HG02885 (cell line): ENCODE measurements at regions not wholly inside any gene's neighbourhood (a gene's known extent, or its start where the extent isn't known, plus 50 kb on each side); places are given as distances from the start of the nearest gene placed in this dataset.

Experiments used
- ATAC-seq: cut with Tn5 transposase; IDR thresholded peaks from one replicate; pipeline ENCODE4 v1.9.1; 2021; ENCODE audit warnings: mild to moderate bottlenecking; ENCODE audit not compliant: unreplicated experiment, poor library complexity

DNA sequence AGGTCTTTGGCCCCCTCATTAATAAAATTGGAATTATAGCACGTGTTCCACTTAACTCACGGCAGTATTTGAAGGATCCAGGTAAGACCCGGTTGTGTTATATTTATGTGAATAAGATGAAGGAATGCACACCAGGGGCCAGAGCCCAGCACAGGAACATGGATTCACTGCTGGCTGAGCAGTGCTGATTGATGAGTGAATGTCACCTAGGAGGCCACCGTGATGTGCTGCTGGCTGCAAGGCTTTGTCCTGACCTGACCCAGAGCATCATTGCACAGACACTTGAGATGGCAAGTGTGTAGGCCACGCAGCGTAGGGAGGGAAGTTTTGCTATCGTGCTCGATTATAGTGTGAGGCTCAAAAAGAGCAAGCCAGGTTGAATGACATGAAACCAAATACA is 350.7 kb upstream of the MGMT start:
- ATAC-seq, result no peak

DNA sequence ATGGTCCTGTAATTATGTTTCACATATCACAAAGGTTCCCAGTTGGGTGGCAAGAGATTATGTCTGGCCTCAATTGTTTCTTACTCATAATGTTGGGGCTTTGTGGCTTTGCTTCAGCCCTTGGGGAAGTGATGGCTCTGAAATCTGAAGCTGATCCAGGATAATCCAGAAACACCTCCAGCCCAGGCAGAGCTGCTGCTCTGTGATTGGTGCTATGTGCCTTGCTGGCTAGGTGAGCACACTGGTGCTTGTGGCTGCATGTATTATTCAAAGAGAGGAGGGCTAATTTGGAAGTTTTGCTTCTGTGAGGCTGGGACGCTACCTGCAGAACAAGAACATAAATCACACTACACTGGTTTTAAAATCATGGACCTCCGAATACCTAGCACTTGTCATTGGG is 346.6 kb upstream of the MGMT start:
- no peak for ATAC-seq

GRCh38 chr10:129122846-129123245 is 344.2 kb upstream of the MGMT start:
- ATAC-seq, result no peak

DNA sequence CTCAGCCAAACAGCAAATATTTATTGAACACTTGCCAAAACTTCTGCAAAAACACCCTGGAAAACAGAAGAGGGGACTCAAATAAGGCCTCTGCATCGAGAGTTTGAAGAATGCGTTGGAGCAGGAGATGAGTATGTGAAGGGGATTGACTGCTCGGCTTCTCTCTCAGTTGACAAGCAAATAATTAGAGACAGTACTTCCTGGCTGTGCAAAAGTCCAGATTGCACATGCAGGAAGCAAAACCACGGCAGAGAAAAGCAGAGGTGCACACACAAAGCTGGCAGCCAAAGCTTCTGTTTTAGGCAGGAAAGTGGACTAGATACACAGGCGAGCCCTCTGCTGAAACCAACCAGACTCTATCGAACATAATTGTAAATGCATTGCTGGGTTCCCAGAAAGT is 343.6 kb upstream of the MGMT start:
- no peak for ATAC-seq

DNA sequence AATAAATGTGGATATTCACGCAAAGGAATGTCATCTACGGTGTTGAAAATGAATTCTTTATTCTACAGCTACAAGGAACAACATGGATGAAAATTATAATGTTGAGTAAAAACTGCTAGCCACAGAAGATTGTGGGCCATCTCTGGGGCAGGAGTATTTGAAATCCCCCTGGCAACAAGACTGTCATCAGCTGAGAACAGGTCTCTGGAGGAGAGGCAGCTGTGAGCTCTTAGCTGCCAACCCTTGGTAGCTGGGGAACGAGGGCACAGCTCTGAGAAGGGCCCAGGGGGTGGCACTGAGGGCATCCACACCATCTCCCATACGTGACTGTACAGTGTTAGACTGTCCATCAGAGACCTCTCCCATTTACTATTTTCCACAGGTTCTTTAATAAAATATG is 340.1 kb upstream of the MGMT start:
- ATAC-seq, result no peak

DNA sequence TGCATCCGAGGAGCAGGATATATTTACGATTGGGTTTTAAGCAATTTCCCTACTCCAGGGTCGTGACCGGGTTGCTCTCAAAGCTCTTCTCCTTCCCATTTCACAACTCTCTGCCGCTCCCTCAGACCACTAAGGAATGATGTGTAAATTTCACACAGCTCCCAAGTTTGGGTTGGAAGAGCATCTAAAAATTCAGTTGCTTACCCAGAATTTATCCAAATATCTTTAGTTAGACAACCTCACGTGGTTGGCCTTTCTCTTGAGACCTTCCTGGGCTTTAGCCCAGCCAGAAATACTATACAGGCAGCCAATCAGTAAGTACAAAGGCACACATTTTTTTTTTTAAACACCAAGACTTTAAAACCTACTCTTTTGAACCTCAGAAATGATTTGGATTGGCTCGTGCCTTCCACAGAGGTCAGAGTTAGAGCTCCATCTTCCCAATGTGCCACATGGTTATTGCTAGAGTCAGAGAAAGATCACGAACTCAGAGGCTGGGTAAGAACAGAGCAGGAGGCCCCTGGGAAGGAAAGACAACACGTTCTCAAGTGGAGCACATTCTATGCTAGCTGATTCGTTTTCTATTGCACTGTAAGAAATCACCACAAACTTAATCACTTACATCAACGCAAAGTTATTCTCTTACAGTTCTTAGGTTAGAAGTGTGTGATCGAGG is 335.4 kb upstream of the MGMT start:
- no peak for ATAC-seq

DNA sequence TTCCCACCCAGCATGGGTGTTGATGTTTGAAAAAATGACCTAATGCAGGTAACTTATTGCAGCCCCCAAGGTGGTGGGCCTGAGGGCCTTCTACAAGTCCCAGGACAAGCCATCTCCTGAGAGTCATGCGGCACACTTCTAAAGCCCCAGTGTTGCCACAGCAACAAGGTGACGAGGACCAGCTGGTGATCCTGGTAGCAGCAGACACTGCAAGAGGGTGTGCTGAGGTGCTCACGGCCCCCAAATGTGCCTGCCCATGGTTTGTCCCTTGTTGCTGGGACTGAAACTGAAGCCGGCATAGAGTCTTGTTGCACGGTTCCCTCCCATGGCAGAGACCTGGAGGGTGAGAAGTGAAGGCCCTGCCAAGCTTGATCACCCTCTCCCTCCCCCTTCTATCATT is 333.2 kb upstream of the MGMT start:
- no peak for ATAC-seq

DNA sequence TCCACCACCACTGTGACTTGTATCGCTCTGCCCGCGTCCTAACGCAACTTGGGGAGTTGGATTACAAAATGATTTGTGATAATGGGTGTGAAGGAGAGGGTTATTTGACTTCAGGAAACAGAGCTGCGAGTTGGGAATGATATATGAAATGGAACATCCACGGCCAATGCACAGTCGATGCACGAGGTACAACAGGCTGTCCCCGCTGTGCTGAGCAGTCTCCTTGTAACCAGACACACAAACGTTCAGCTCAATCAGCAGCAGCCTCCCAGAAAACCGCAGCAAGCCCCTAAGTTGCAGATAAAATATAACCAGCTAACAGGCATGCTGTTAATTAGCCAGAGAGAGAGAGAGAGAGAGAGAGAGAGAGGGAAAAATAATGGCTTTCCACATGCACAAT is 332.7 kb upstream of the MGMT start:
- no peak for ATAC-seq

- ATAC-seq, result no peak
Observed at GRCh38 chr10:129135624-129136023, 331.4 kb upstream of the MGMT start.

GRCh38 chr10:129136074-129136473 is 331.0 kb upstream of the MGMT start:
- no peak for ATAC-seq

DNA sequence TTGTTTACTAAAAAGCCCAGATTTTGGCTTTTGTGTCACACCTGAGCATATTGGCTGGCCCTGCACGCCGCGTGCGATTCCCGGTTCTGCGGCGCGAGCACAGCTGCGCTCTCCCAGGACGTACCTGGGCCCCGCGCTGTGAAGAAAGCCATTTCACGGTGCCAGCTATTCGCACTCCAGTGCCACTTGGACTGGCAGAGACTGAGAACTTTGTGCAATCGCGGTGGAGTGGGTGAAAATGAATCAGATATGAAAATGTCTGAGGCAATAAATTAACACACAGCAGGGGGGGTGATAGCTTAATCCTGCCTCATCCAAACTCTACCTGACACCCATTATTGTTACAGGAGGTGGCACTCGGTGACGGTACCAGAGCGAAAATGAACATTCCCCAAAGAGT is 330.1 kb upstream of the MGMT start:
- no peak for ATAC-seq

DNA sequence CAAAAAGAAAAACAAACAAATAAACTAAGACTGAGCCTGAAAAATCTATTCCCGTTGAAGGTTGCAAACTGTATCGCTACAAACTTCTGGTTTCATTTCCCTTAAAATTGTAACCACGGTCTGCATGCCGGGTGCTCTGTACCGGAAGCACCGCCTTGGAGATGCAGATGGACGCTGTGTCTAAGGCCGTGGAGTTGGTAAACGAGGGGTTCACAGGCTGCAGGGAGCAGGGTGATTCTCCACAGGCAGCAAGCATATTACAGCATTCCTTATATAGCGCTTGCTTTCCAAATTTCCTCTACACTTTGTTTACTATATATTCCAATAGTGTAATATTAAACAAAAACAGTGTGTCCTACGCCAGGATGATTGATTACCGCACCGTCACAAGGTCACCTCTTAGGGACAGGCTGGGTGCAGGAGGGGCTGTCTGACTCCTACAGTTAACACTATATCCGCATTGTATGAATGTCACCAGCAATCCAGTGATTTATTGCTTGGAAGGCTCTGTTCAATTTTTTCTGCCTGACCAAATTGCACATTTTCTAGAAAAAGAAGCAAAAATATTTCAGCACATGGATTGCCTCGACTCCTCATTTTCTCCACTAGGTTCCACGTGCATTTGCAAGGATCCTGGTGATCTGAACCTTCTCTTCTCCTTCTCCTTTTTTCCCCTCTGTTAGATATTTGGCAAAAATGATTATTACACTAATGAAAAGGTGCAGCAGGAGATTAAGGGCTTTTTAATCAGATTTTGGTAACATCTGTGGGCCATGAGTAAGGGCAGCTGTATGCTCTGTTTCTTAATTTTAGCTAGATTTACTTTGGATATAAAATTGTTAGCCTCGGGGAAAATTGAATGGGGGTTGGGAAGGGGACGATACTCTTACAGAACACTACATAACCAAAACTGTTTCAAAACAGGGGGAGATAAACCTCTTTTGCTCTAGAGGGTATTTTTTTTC is 325.8 kb upstream of the MGMT start:
- no peak for ATAC-seq

GRCh38 chr10:129151281-129151680 is 315.8 kb upstream of the MGMT start:
- no peak for ATAC-seq

- ATAC-seq, result no peak
Observed at GRCh38 chr10:129156406-129156805, 310.6 kb upstream of the MGMT start.

DNA sequence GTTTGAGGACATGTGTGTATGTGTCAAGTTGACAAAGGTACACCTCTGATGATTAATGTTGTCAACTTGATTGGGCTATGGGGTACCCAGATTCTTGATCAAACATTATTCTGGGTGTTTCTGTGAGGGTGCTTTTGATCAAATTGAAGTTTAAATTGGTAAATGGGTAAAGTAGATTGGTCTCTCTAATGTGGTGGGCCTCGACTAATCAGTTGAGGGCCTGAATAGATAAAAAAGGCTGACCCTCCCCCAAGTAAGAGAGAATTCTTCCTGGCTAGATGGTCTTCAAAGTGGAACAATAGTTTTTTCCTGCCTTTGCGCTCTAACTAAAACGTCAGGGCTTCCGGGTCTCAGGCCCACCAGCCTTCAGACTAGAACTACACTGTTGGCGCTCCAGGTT is 309.9 kb upstream of the MGMT start:
- no peak for ATAC-seq

GRCh38 chr10:129161150-129161549 is 305.9 kb upstream of the MGMT start:
- no peak for ATAC-seq

DNA sequence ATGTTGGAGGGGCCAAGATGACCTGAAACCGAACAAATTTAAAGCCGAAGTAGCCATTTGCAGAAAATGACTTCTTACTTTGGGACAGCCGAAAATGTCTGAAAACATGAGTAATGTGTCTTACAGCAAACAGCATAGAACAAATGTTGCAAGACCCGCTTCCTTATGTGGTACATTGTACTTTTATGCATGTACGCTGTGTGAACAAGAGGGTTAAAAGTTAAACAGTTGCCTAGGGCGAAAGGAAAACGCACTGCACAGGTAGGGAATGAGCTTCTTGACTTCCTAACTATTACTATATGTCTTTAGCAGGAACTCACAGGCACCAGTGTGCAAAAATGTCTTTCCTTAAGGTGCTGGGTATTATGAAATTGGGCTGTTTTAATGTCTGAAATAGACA is 303.5 kb upstream of the MGMT start:
- ATAC-seq, result no peak

- no peak for ATAC-seq
Observed at GRCh38 chr10:129165076-129165720, 301.8 kb upstream of the MGMT start.

- ATAC-seq, result no peak
Observed at GRCh38 chr10:129165770-129166169, 301.3 kb upstream of the MGMT start.

GRCh38 chr10:129168660-129169059 is 298.4 kb upstream of the MGMT start:
- ATAC-seq, result no peak

DNA sequence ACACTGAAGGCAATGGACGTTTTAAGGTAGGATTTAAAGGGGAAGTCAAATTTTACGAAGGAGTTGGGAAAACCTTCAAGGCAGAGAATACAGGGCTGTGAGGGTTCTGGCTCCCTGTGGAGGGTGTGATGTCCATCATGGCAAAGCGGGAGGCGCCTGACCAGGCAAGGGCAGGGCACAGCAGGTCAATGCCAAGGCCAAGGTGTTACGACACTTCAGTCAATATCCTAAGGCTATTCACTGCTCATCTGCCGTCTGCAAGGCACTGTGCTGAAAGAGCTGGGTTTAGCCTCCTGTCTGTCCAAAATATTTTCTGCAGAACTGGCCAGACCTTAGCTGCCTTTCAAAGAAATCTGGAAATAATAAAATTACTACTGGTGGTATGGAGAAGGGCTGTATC is 297.9 kb upstream of the MGMT start:
- ATAC-seq, result no peak
